Suprapubic skin (tissue), 4 donors: ENCODE measurements at regions not wholly inside any gene's neighbourhood (a gene's known extent, or its start where the extent isn't known, plus 50 kb on each side); places are given as distances from the start of the nearest gene placed in this dataset.
"Not testable (repeated sequence)": the region's sequence is repeated elsewhere in the genome, so short reads cannot be mapped to it uniquely, and the experiment has no call there.

ENCODE experiments used
- DNase-seq, 2 donors: peaks; one replicate each; pipeline ENCODE4 v3.0.0-alpha.2; 2019; ENCODE audit warnings: low spot score in 2 of 2
- H3K27ac ChIP-seq: fragments of 200-600 bp; sonication (generic); one replicate; pipeline ENCODE4 v1.5.1; 2019
- H3K27me3 ChIP-seq: fragments of 200-600 bp; sonication (generic); one replicate; pipeline ENCODE4 v1.5.1; 2019
- H3K36me3 ChIP-seq: fragments of 200-600 bp; sonication (generic); one replicate; pipeline ENCODE4 v1.5.1; 2019
- H3K4me1 ChIP-seq: fragments of 200-600 bp; sonication (generic); one replicate; pipeline ENCODE4 v1.5.1; 2019
- H3K4me3 ChIP-seq: fragments of 200-600 bp; sonication (generic); one replicate; pipeline ENCODE4 v1.5.1; 2019; ENCODE audit warnings: mild to moderate bottlenecking
- H3K9me3 ChIP-seq: fragments of 200-600 bp; sonication (generic); one replicate; pipeline ENCODE4 v1.5.1; 2019
- CTCF ChIP-seq, 2 donors: fragments of 200-600 bp in 1 of 2; fragments of 450-650 bp in 1 of 2; sonication (generic) in 1 of 2; IDR thresholded peaks; one replicate each; pipeline ENCODE4 v1.5.1; 2016 to 2019; ENCODE audit warnings: antibody characterized with exemption in 2 of 2, mild to moderate bottlenecking in 1 of 2, moderate library complexity in 1 of 2
- EP300 ChIP-seq: sonication (generic); formaldehyde crosslinking; IDR thresholded peaks from one replicate; pipeline ENCODE4 v1.6.1; 2017; ENCODE audit warnings: antibody characterized with exemption
- POLR2A ChIP-seq, 2 donors: fragments of 450-650 bp; IDR thresholded peaks; one replicate each; pipeline ENCODE4 v1.6.1; 2017; ENCODE audit warnings: antibody characterized with exemption in 2 of 2, mild to moderate bottlenecking in 2 of 2, moderate library complexity in 2 of 2
- POLR2AphosphoS5 ChIP-seq, 3 donors: sonication (generic); formaldehyde crosslinking; IDR thresholded peaks; one replicate each; pipeline ENCODE4 v1.6.1; 2017; ENCODE audit warnings: antibody characterized with exemption in 3 of 3
- WGBS: methylation state at CpG from one replicate; pipeline ENCODE4 v1.1.5; 2018; 5-methylcytosine and 5-hydroxymethylcytosine counted together

GRCh38 chr4:131635191-131635590, 1513.9 kb upstream of the PCDH10 start:
- DNase-seq: no peak
- H3K27ac ChIP-seq: no peak overlapping the region
- TF ChIP-seq POLR2A (IDR thresholded peaks at IDR 0.05) (no peak), CTCF (IDR thresholded peaks at IDR 0.05) (no peak), EP300 (no peak), POLR2AphosphoS5 (IDR thresholded peaks at IDR 0.05) (no peak)
- H3K4me1 ChIP-seq: no peaks in the 10 kb centered on the region
- H3K36me3 ChIP-seq: no peaks in the 10 kb centered on the region
- H3K4me3 ChIP-seq: no peak overlapping the region
- peaks cover 9% of the 10 kb centered on the region for H3K9me3 ChIP-seq
- no peaks in the 10 kb centered on the region for H3K27me3 ChIP-seq

- DNase-seq: no peak
- 71% methylated on average over 2 of the region's 2 CpGs for WGBS
- TF ChIP-seq POLR2A (IDR thresholded peaks at IDR 0.05) (no peak), EP300 (no peak), CTCF (IDR thresholded peaks at IDR 0.05) (no peak)
- no peak overlapping the region for H3K27ac ChIP-seq
- H3K4me1 ChIP-seq: no peaks in the 10 kb centered on the region
- H3K9me3 ChIP-seq: no peaks in the 10 kb centered on the region
- no peak overlapping the region for H3K4me3 ChIP-seq
- no peaks in the 10 kb centered on the region for H3K36me3 ChIP-seq
- H3K27me3 ChIP-seq: no peaks in the 10 kb centered on the region
These were observed 1510.3 kb upstream of the PCDH10 start for GRCh38 chr4:131638781-131639180.

GRCh38 chr4:131644619-131645018, 1504.5 kb upstream of the PCDH10 start:
- Histone ChIP-seq H3K4me1 (no peaks in the 10 kb centered on the region), H3K9me3 (no peaks in the 10 kb centered on the region), H3K4me3 (no peak overlapping the region), H3K36me3 (no peaks in the 10 kb centered on the region), H3K27ac (no peak overlapping the region), H3K27me3 (no peaks in the 10 kb centered on the region)
- 35% methylated on average over 1 of the region's 1 CpG for WGBS
- no peak for DNase-seq
- TF ChIP-seq POLR2AphosphoS5 (IDR thresholded peaks at IDR 0.05) (no peak), POLR2A (IDR thresholded peaks at IDR 0.05) (no peak), CTCF (IDR thresholded peaks at IDR 0.05) (no peak), EP300 (no peak)

- H3K4me3 ChIP-seq: no peak overlapping the region
- no peaks in the 10 kb centered on the region for H3K9me3 ChIP-seq
- no peak for TF ChIP-seq EP300
- no peak for TF ChIP-seq POLR2A (IDR thresholded peaks at IDR 0.05)
- TF ChIP-seq POLR2AphosphoS5 (IDR thresholded peaks at IDR 0.05): no peak
- TF ChIP-seq CTCF (IDR thresholded peaks at IDR 0.05): no peak
- H3K4me1 ChIP-seq: no peaks in the 10 kb centered on the region
- WGBS: 92% methylated on average over 2 of the region's 2 CpGs
- no peak overlapping the region for H3K27ac ChIP-seq
- H3K36me3 ChIP-seq: no peaks in the 10 kb centered on the region
- H3K27me3 ChIP-seq: no peaks in the 10 kb centered on the region
- no peak for DNase-seq
These were observed 1499.9 kb upstream of the PCDH10 start for GRCh38 chr4:131649227-131649626.

- Histone ChIP-seq H3K36me3 (no peaks in the 10 kb centered on the region), H3K27ac (no peak overlapping the region), H3K4me3 (no peak overlapping the region), H3K27me3 (no peaks in the 10 kb centered on the region), H3K4me1 (no peaks in the 10 kb centered on the region), H3K9me3 (no peaks in the 10 kb centered on the region)
- 82% methylated on average over 2 of the region's 2 CpGs for WGBS
- no peak for DNase-seq
- TF ChIP-seq EP300 (no peak), POLR2AphosphoS5 (IDR thresholded peaks at IDR 0.05) (no peak), POLR2A (IDR thresholded peaks at IDR 0.05) (no peak), CTCF (IDR thresholded peaks at IDR 0.05) (no peak)
These were observed 1498.1 kb upstream of the PCDH10 start for GRCh38 chr4:131650951-131651350.

- not testable (repeated sequence) for H3K4me1 ChIP-seq, DNase-seq, H3K27me3 ChIP-seq, H3K36me3 ChIP-seq, H3K27ac ChIP-seq, H3K4me3 ChIP-seq
- peaks cover 16% of the 10 kb centered on the region for H3K9me3 ChIP-seq
- WGBS: 66% methylated on average over 3 of the region's 3 CpGs
These were observed 1465.8 kb upstream of the PCDH10 start for GRCh38 chr4:131683314-131683713.
